GM21526 (cell line): ENCODE measurements at regions not wholly inside any gene's neighbourhood (a gene's known extent, or its start where the extent isn't known, plus 50 kb on each side); places are given as distances from the start of the nearest gene placed in this dataset.
"Not testable (repeated sequence)": the region's sequence is repeated elsewhere in the genome, so short reads cannot be mapped to it uniquely, and the experiment has no call there.

Experiments used
- ATAC-seq: cut with Tn5 transposase; IDR thresholded peaks from one replicate; pipeline ENCODE4 v1.9.1; 2021; ENCODE audit warnings: moderate library complexity; ENCODE audit not compliant: unreplicated experiment, low FRiP score

DNA sequence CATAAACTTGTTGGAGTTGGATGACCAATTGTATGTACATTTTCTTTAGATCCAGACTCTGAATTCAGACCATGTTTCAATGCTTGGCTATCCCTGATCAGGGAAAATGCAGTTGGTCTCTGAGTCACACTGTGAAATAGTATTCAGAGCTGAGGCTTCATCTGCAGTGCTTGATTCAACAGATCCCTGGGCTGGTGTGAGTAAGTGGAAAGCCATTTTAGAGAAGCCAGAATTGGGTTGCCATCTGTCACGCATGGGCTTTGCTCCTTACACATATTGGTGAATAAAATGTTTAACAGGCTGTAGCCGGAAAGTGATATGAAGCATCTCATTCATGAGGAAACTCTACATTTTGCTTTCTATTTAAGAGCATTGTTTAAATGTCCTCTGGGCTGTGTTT is 50.0 kb upstream of the ACYP2 start:
- no peak for ATAC-seq

GRCh38 chr2:54063967-54064535 is 51.4 kb upstream of the ACYP2 start:
- no peak for ATAC-seq

GRCh38 chr2:54062401-54062800 is 53.0 kb upstream of the ACYP2 start:
- no peak for ATAC-seq

DNA sequence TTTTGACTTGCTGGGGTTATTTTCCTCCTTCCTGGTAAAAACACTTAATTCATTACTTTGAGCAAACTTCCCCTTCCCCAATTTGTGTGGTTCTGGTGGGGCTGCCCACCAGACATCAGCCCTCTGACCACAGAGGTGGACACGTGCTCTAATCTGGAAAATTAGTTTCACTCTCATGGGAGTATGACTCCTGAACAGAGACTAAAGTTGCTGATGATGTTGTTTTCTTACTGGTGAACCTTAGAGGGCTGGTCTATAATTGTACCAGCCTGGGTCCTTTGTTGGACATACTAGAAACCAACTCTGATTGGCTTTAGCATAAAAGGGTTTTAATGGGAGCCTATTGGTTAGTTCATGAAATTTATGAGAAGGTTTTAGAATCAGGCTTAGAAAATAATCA is 54.1 kb upstream of the ACYP2 start:
- no peak for ATAC-seq

- ATAC-seq = no peak
Measured at GRCh38 chr2:54059986-54060385, 55.4 kb upstream of the ACYP2 start.

GRCh38 chr2:54059504-54059903 is 55.9 kb upstream of the ACYP2 start:
- no peak for ATAC-seq

DNA sequence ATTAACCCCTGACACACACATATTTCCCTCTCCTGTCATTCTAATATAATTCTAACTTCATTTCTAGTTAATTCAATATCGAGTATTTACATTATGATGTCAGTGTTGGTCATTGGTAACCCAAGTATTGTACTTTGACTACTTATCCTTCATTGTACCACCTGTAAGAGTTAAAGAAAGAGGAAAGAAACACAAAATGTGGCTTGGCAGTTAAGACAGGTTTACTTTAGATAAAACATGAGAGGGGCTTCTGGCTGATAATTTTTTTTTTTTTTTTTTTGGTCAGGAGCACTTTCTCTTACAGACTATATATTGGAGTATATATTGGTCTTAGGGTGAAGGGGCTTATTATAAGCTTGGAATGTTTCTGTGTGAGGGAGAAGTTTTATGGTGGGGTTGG is 57.0 kb upstream of the ACYP2 start:
- no peak for ATAC-seq

DNA sequence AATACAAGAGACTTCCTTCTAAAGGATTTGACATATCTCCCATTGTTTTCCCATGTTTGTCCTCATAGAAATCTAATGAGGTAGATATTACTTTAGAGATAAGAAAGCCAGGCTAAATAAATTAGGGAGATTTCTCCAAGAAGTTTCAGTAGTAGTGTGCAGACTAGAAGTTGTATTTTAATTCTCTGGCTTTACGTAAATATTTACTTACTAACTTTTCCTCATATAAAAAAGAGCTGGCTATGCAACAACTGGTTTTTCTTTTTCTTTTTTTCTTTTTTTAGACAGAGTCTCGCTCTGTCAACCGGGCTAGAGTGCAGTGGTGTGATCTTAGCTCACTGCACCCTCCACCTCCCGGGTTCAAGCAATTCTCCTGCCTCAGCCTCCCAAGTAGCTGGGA is 60.6 kb upstream of the ACYP2 start:
- ATAC-seq = no peak

DNA sequence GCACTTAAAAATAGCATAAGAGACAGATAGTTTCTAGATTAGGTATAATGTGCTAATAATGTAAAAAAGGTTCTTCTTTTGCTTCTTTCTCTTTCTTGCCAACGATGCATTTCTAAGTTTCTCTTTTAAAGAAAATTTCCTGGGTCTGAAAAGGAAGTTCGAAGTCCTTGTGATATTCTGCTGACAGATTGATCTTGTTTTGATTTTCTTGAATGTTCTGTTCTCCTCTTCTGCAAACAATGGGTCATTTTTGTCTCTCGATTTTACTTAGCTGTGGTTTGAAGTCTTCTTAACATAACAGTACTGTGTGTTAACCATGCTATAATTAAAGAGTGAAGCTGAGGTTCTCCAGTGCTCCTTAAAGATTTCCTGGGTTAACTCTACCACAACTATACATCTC is 61.1 kb upstream of the ACYP2 start:
- ATAC-seq = peak; percentile 65

- ATAC-seq = peak; percentile 36
Measured at GRCh38 chr2:54053830-54054229, 61.6 kb upstream of the ACYP2 start.

DNA sequence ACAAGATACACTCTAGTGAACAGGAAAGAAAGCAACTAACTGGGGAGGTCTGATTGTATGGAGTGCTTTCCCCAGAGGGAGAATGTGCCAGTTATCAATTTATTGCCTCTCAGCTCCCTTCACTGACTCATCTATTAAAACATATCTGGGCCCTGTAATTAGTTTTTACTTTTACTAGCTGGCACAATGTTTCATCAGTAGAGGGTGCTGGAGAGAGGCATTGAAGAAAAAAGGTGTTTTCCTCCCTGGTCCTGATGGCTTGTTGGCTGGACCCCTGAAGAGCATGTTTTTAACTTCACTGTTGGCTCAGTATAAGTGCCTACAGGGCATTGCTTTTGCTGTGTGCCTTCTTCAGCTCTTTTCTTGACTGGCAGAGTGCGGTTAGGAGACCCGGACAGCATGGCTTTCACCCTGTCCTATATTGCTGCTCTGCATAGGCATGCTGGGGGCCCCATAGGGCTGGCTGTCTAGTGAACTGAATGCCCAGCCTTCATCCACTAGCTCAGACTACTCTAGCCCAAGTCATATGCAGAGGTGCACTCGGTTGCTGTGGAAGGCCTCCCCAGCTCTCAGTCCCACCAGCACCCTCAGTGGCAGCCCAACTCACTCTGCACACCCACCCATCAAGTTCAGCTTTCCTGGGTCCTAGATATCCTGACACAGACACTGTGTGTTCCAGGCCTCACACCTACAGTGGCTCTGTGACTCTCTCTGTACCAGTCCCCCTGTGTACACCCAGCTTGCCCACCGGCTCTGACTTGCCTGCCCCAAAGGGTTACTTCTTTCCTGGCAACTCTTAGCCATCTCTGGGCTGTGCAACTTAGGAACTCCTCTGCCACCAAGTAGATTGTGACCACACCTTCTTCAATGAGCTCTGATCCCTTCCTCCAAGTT is 62.3 kb upstream of the ACYP2 start:
- ATAC-seq = no peak

DNA sequence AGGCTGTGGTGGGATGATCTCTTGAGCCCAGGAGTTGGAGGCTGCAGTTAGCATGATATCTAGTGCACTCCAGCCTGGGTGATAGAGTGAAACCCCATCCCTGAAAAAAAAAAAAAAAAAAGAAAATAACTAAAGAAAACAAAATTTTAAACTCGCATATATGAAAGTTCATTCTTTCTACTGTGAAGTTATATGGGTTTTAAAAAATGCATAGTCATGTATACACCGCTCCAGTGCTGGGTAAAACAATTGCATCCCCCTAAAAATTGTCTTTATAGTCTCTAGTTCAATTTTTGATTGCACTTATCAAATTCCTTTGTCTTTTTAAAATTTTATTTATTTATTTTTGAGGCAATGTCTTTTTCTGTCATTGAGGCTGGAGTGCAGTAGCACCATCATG is 65.0 kb upstream of the ACYP2 start:
- no peak for ATAC-seq

DNA sequence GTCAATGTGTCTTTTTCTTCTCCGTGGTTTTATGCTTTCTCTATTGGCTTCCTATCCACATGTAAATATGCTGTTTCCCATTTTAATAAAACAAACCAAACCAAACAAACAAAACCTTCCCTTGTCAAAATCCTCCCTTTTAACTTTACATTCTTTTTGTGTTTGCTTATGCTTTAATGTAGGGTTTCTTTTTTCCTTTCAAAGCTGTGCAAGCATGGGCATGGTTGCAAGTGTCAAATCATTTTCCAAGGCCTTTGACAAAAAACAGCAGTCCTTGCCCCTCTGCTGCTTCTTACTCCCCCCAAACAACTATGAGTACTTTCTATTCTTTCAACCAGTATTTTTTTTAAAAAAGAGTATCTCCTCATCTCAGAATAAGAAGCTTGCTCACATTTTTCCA is 66.0 kb upstream of the ACYP2 start:
- ATAC-seq = no peak

GRCh38 chr2:54048896-54049295 is 66.5 kb upstream of the ACYP2 start:
- ATAC-seq = not testable (repeated sequence)

DNA sequence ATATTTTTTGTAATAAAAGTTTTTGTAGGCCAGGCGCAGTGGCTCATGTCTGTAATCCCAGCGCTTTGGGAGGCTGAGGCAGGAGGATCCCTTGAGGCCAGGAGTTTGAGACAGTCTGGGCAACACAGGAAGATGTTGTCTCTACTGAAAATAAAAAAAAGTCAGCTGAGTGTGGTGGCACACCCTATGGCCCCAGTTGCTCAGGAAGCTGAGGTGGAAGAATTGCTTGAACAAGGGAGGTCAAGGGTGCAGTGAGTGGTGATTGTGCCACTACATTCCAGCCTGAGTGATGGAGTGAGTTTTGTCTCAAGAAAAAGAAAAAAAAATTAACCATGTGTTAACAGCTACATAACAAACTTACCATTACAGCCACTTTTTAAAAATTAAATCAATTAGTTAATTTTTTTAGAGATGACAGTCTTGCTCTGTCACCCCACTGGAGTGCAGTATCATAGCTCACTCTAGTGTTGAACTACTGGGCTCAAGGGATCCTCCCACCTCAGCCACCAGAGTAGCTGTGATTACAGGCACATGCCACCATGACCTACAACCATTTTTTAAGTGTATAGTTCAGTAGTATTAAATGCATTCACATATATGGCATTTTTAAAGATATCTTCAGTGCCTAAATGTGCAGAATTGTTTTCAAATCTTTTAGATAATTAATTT is 67.2 kb upstream of the ACYP2 start:
- no peak for ATAC-seq

DNA sequence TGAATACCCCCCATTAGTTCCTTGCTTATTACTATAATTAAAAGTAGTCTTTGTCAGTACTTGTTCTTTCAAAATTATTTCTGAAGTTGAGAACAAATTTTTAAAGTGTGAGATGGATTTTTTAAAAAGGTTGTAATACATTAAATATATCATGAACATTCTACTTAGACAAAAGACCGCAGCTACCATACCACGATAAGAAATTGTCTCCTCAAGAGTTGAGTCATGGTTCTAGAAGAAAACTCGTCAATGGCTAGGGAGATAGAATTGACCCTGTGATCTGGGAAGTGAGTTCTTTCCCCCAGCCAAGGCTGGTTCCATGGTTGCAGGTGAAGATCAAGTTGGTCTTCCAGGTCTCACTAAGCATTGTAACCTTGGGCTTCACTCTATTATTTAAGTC is 67.8 kb upstream of the ACYP2 start:
- ATAC-seq = no peak

DNA sequence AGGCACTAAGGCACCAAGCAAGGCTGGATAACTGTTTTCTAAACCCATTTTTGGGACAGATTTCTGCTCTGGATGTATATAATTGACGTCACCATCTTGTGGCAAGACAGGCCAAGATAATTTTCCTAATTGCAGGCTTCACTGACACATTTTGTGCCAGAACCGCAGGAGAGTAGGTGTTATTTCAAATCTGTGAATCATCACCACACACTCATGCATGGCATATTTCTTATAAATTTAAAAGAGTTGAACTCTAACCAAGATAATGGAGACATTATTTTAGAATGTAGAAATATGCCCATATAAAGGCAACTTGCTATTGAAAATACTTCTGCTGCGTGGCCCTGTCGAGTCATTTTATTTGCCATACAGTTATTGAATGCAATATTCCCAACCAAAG is 68.3 kb upstream of the ACYP2 start:
- ATAC-seq = no peak

GRCh38 chr2:54042897-54043620 is 72.3 kb upstream of the PSME4 start:
- no peak for ATAC-seq

DNA sequence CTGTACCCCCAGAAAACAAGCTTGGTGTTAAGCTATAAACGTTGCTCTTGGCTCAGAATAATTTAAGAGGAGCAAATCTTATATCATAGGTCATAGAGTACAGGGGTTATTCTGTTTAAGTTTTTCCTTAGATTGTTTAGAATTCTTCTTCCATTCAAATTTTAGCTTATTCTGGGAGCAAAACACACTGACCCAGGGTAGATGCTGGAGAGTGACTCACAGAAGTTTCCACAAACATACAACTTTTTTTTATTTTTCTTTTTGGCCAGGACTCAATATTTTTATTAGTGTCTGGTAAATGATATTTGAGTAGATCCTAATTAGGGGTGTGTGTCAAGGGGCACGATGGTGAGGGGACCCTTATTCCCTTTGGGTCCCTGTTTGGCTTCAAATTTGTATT is 71.5 kb upstream of the PSME4 start:
- ATAC-seq = no peak

DNA sequence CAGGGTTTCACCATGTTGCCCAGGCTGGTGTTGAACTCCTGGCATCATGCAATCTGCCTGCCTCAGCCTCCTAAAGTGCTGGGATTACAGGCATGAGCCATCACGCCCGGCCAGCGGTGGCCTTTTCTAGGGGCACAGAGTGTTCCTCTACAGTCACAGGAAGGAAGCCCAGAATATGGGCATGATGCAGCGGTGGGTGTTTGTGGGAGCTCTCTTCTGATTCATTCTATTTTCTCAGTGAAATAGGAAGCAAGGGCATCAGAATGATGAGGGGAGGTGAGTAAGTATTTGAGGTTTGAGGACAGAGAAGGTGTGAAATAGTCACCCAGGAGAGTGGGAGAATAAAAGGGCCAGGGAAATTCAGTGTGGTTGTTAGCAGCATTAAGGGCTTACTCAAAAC is 70.3 kb upstream of the PSME4 start:
- ATAC-seq = no peak

GRCh38 chr2:54040685-54041084 is 69.9 kb upstream of the PSME4 start:
- ATAC-seq = no peak
